ENCODE measurements at regions not wholly inside any gene's neighbourhood (a gene's known extent, or its start where the extent isn't known, plus 50 kb on each side); places are given as distances from the start of the nearest gene placed in this dataset.
"Not testable (repeated sequence)": the region's sequence is repeated elsewhere in the genome, so short reads cannot be mapped to it uniquely, and the experiment has no call there.

GRCh38 chr5:86427158-86427557 lies 190.6 kb upstream of the COX7C start:
- no peak for DNase-seq (ENCODE audit: low read depth)

- DNase-seq (ENCODE audit: low read depth) = no peak
Observed at GRCh38 chr5:86439593-86440110, 178.1 kb upstream of the COX7C start.

- no peak for DNase-seq (ENCODE audit: low read depth)
Observed at GRCh38 chr5:86442036-86442745, 175.6 kb upstream of the COX7C start.

GRCh38 chr5:86447362-86447761 lies 170.4 kb upstream of the COX7C start:
- DNase-seq (ENCODE audit: low read depth) = no peak

GRCh38 chr5:86452251-86452650 lies 165.5 kb upstream of the COX7C start:
- no peak for DNase-seq (ENCODE audit: low read depth)

- DNase-seq (ENCODE audit: low read depth) = no peak
Observed at GRCh38 chr5:86460519-86460918, 157.2 kb upstream of the COX7C start.

GRCh38 chr5:86461169-86461956 lies 156.4 kb upstream of the COX7C start:
- DNase-seq (ENCODE audit: low read depth) = no peak

- DNase-seq (ENCODE audit: low read depth) = no peak
Observed at GRCh38 chr5:86463339-86463738, 154.4 kb upstream of the COX7C start.

GRCh38 chr5:86465052-86465838 lies 152.5 kb upstream of the COX7C start:
- DNase-seq (ENCODE audit: low read depth) = no peak

- not testable (repeated sequence) for DNase-seq (ENCODE audit: low read depth)
Observed at GRCh38 chr5:86466721-86467120, 151.0 kb upstream of the COX7C start.

- no peak for DNase-seq (ENCODE audit: low read depth)
Observed at GRCh38 chr5:86482008-86482407, 135.7 kb upstream of the COX7C start.

- DNase-seq (ENCODE audit: low read depth) = no peak
Observed at GRCh38 chr5:86493777-86494176, 124.0 kb upstream of the COX7C start.

GRCh38 chr5:86500947-86501346 lies 116.8 kb upstream of the COX7C start:
- DNase-seq (ENCODE audit: low read depth) = no peak

- no peak for DNase-seq (ENCODE audit: low read depth)
Observed at GRCh38 chr5:86507574-86507973, 110.2 kb upstream of the COX7C start.

GRCh38 chr5:86510330-86510915 lies 107.3 kb upstream of the COX7C start:
- not testable (repeated sequence) for DNase-seq (ENCODE audit: low read depth)

GRCh38 chr5:86523718-86524117 lies 94.0 kb upstream of the COX7C start:
- DNase-seq (ENCODE audit: low read depth) = no peak

- no peak for DNase-seq (ENCODE audit: low read depth)
Observed at GRCh38 chr5:86525622-86526021, 92.1 kb upstream of the COX7C start.

GRCh38 chr5:86526811-86527348 lies 90.9 kb upstream of the COX7C start:
- DNase-seq (ENCODE audit: low read depth) = peak; percentile 91

- DNase-seq (ENCODE audit: low read depth) = no peak
Observed at GRCh38 chr5:86532429-86532828, 85.3 kb upstream of the COX7C start.

GRCh38 chr5:86536396-86536795 lies 81.3 kb upstream of the COX7C start:
- no peak for DNase-seq (ENCODE audit: low read depth)

GRCh38 chr5:86542532-86542931 lies 75.2 kb upstream of the COX7C start:
- no peak for DNase-seq (ENCODE audit: low read depth)

GRCh38 chr5:86546044-86546443 lies 71.7 kb upstream of the COX7C start:
- DNase-seq (ENCODE audit: low read depth) = no peak

Data from CMK (cell line).